Effector memory CD4-positive, alpha-beta T cell (primary cell): ENCODE measurements at regions not wholly inside any gene's neighbourhood (a gene's known extent, or its start where the extent isn't known, plus 50 kb on each side); places are given as distances from the start of the nearest gene placed in this dataset.

ENCODE experiments used
- DNase-seq, 3 donors: peaks; one replicate each; pipeline ENCODE4 v3.0.0-alpha.2; 2020
- H3K27ac ChIP-seq: 2 replicates; pipeline ENCODE4 v1.7.0; 2013; ENCODE audit warnings: mild to moderate bottlenecking, low read length, moderate library complexity; ENCODE audit not compliant: insufficient read depth, poor library complexity, severe bottlenecking
- H3K27me3 ChIP-seq: replicated peaks from 2 replicates; pipeline ENCODE4 v1.7.0; 2013; ENCODE audit warnings: mild to moderate bottlenecking, low read length; ENCODE audit not compliant: insufficient read depth, control insufficient read depth, poor library complexity, severe bottlenecking
- H3K36me3 ChIP-seq: 2 replicates; pipeline ENCODE4 v1.7.0; 2013; ENCODE audit warnings: mild to moderate bottlenecking, low read length, moderate library complexity; ENCODE audit not compliant: control insufficient read depth, insufficient read depth
- H3K4me1 ChIP-seq: 2 replicates; pipeline ENCODE4 v1.7.0; 2013; ENCODE audit warnings: low read length, mild to moderate bottlenecking; ENCODE audit not compliant: control insufficient read depth, insufficient read depth, poor library complexity, severe bottlenecking
- H3K4me3 ChIP-seq: 2 replicates; pipeline ENCODE4 v1.7.0; 2013; ENCODE audit warnings: low read length, low read depth, mild to moderate bottlenecking; ENCODE audit not compliant: insufficient read depth, poor library complexity, severe bottlenecking
- H3K9me3 ChIP-seq: 2 replicates; pipeline ENCODE4 v1.7.0; 2013; ENCODE audit warnings: mild to moderate bottlenecking, low read length, moderate library complexity; ENCODE audit not compliant: control insufficient read depth

GRCh38 chr6:4378319-4378996 is 243.1 kb upstream of the ECI2 start:
- no peaks in the 10 kb centered on the region for H3K27me3 ChIP-seq
- H3K4me3 ChIP-seq = no peak overlapping the region
- H3K4me1 ChIP-seq = no peaks in the 10 kb centered on the region
- no peak overlapping the region for H3K27ac ChIP-seq
- H3K9me3 ChIP-seq = no peaks in the 10 kb centered on the region
- DNase-seq = no peak
- H3K36me3 ChIP-seq = no peaks in the 10 kb centered on the region

DNA sequence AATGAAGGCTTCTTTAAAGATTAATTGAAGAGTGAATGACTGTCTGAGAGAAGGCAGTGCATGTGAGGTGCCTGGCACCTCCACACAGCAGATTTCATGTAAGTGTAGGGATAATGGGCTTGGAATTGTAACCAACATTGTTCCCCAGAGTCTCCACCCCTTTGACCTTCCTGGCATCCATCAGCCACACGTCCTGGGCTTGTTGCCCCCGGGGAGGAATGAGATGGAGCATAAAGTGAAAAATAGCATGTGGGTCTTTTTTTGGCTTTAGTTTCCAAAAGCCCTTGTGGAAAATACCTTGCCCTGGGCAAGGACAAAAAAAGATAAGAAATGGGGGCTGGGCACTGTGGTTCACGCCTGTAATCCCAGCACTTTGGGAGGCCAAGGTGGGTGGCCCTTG is 242.2 kb upstream of the ECI2 start:
- Histone ChIP-seq H3K27me3 (no peaks in the 10 kb centered on the region), H3K36me3 (no peaks in the 10 kb centered on the region), H3K4me1 (no peaks in the 10 kb centered on the region), H3K9me3 (no peaks in the 10 kb centered on the region), H3K27ac (no peak overlapping the region), H3K4me3 (no peak overlapping the region)
- DNase-seq = no peak

DNA sequence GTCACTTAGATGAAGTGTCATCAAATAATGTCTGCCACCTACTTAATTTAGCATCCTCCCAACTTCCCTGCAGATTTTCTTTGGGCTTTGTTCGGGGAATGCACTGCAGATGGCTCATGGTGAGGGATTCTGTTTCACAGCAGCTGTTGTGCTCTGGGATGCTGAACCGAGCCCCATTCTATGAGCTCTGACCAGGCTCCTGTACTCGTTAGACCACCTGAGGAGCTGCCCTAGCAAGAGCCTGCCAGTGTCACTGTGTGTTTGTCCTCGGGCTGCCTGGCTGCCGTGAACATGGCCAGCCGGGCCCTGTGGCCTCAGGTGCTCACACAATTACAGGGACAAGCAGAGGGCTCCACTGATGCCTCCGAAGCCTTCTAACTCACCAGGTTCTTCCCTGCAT is 238.8 kb upstream of the ECI2 start:
- no peak for DNase-seq
- H3K27ac ChIP-seq = no peak overlapping the region
- no peaks in the 10 kb centered on the region for H3K36me3 ChIP-seq
- H3K4me3 ChIP-seq = no peak overlapping the region
- H3K27me3 ChIP-seq = no peaks in the 10 kb centered on the region
- H3K9me3 ChIP-seq = no peaks in the 10 kb centered on the region
- no peaks in the 10 kb centered on the region for H3K4me1 ChIP-seq

- Histone ChIP-seq H3K36me3 (no peaks in the 10 kb centered on the region), H3K4me3 (no peak overlapping the region), H3K4me1 (no peaks in the 10 kb centered on the region), H3K9me3 (no peaks in the 10 kb centered on the region), H3K27ac (no peak overlapping the region), H3K27me3 (no peaks in the 10 kb centered on the region)
- DNase-seq = no peak
Observed at GRCh38 chr6:4372866-4373265, 237.5 kb upstream of the ECI2 start.

GRCh38 chr6:4371207-4371921 is 236.0 kb upstream of the ECI2 start:
- Histone ChIP-seq H3K27ac (no peak overlapping the region), H3K4me1 (no peaks in the 10 kb centered on the region), H3K27me3 (no peaks in the 10 kb centered on the region)

DNA sequence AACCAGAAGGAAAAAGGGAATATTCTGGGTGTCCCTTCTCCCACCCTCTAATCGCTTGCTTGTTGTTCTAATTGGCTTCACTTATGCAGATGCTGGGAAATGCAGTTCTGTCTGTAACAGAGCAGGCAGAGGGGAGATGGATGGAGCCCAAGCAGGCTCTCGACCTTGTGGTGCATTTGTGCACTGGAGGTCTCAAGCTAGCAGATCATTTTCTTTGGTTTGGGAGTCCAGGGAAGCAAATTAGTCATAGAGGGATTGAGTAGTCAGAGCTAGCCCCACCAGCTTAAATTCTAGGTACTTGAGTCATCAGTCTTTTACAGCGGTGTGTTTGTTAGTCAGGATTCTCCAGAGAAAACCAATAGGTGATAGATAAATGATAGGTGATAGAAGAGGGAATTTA is 234.7 kb upstream of the ECI2 start:
- DNase-seq = no peak
- no peak overlapping the region for H3K27ac ChIP-seq
- no peaks in the 10 kb centered on the region for H3K9me3 ChIP-seq
- H3K27me3 ChIP-seq = no peaks in the 10 kb centered on the region
- no peaks in the 10 kb centered on the region for H3K36me3 ChIP-seq
- H3K4me3 ChIP-seq = no peak overlapping the region
- H3K4me1 ChIP-seq = no peaks in the 10 kb centered on the region

More at GRCh38 chr6:4371207-4371921, 236.0 kb upstream of the ECI2 start:
- Histone ChIP-seq H3K36me3 (no peaks in the 10 kb centered on the region), H3K9me3 (no peaks in the 10 kb centered on the region), H3K4me3 (no peak overlapping the region)
- DNase-seq = no peak

- H3K27ac ChIP-seq = no peak overlapping the region
- DNase-seq = no peak
- no peaks in the 10 kb centered on the region for H3K9me3 ChIP-seq
- H3K4me3 ChIP-seq = no peak overlapping the region
- no peaks in the 10 kb centered on the region for H3K27me3 ChIP-seq
- H3K4me1 ChIP-seq = no peaks in the 10 kb centered on the region
- H3K36me3 ChIP-seq = no peaks in the 10 kb centered on the region
Observed at GRCh38 chr6:4369616-4370015, 234.2 kb upstream of the ECI2 start.

GRCh38 chr6:4368649-4369048 is 233.3 kb upstream of the ECI2 start:
- Histone ChIP-seq H3K27ac (no peak overlapping the region), H3K4me3 (no peak overlapping the region), H3K4me1 (no peaks in the 10 kb centered on the region), H3K9me3 (no peaks in the 10 kb centered on the region), H3K36me3 (no peaks in the 10 kb centered on the region), H3K27me3 (no peaks in the 10 kb centered on the region)
- no peak for DNase-seq

GRCh38 chr6:4367643-4368042 is 232.3 kb upstream of the ECI2 start:
- Histone ChIP-seq H3K36me3 (no peaks in the 10 kb centered on the region), H3K9me3 (no peaks in the 10 kb centered on the region), H3K4me1 (no peaks in the 10 kb centered on the region), H3K27ac (no peak overlapping the region), H3K4me3 (no peak overlapping the region), H3K27me3 (no peaks in the 10 kb centered on the region)
- no peak for DNase-seq

GRCh38 chr6:4366635-4367395 is 231.4 kb upstream of the ECI2 start:
- Histone ChIP-seq H3K36me3 (no peaks in the 10 kb centered on the region), H3K9me3 (no peaks in the 10 kb centered on the region), H3K27ac (no peak overlapping the region), H3K4me1 (no peaks in the 10 kb centered on the region), H3K4me3 (no peak overlapping the region), H3K27me3 (no peaks in the 10 kb centered on the region)
- no peak for DNase-seq
